PC-3 (cell line): ENCODE measurements at regions not wholly inside any gene's neighbourhood (a gene's known extent, or its start where the extent isn't known, plus 50 kb on each side); places are given as distances from the start of the nearest gene placed in this dataset.

Experiments
- ATAC-seq: fragments of 200-7000 bp; cut with Tn5 transposase; 2 replicates; pipeline ENCODE4 v1.9.1; 2020; ENCODE audit warnings: mild to moderate bottlenecking, moderate library complexity
- BruUV-seq: library from RNA; stranded (reverse); fragments of 400-500 nt; replicated peaks from 2 replicates; lab custom pipeline; 2021; lab: Mats Ljungman, UMichigan
- CTCF ChIA-PET: fragments of 300-600 bp; sonication (Branson Sonifier 250); formaldehyde crosslinking; loops from one replicate; lab custom pipeline; 2022; ENCODE audit warnings: antibody characterized with exemption; lab: Charles Lee
- POLR2A ChIA-PET: fragments of 300-600 bp; sonication (Branson Sonifier 250); formaldehyde crosslinking; loops from one replicate; lab custom pipeline; 2022; ENCODE audit warnings: antibody characterized with exemption; ENCODE audit not compliant: unreplicated experiment; lab: Charles Lee
- DNase-seq: peaks from one replicate; pipeline ENCODE4 v3.0.0-alpha.2; 2015
- H2AFZ ChIP-seq: fragments of 300-600 bp; sonication (generic); 2 replicates; pipeline ENCODE4 v1.6.0; 2016; ENCODE audit warnings: antibody characterized with exemption, low read length
- H3F3A ChIP-seq: fragments of 300-600 bp; sonication (generic); one replicate; pipeline ENCODE4 v1.6.0; 2017; ENCODE audit warnings: antibody characterized with exemption, low read length, control low read depth, mild to moderate bottlenecking; ENCODE audit not compliant: unreplicated experiment
- H3K27ac ChIP-seq: fragments of 300-600 bp; sonication (generic); 2 replicates; pipeline ENCODE4 v1.5.1; 2016; ENCODE audit warnings: mild to moderate bottlenecking, low read length
- H3K27me3 ChIP-seq: fragments of 300-600 bp; sonication (generic); 2 replicates; pipeline ENCODE4 v1.6.1; 2016; ENCODE audit warnings: low read length, mixed read lengths
- H3K36me3 ChIP-seq: fragments of 300-600 bp; sonication (generic); 2 replicates; pipeline ENCODE4 v1.6.1; 2016; ENCODE audit warnings: low read depth, mixed run types, low read length, mixed read lengths
- H3K4me1 ChIP-seq: fragments of 300-600 bp; sonication (generic); 2 replicates; pipeline ENCODE4 v1.5.1; 2016; ENCODE audit warnings: low read length; ENCODE audit not compliant: insufficient read depth
- H3K4me2 ChIP-seq: fragments of 300-600 bp; sonication (generic); 2 replicates; pipeline ENCODE4 v1.6.0; 2016; ENCODE audit warnings: low read length
- H3K4me3 ChIP-seq: fragments of 300-600 bp; sonication (generic); 2 replicates; pipeline ENCODE4 v1.5.1; 2016; ENCODE audit warnings: mild to moderate bottlenecking, low read length, mixed read lengths
- H3K79me2 ChIP-seq: fragments of 300-600 bp; sonication (generic); 2 replicates; pipeline ENCODE4 v1.6.1; 2017; ENCODE audit warnings: low read length, mixed read lengths
- H3K9ac ChIP-seq: fragments of 300-600 bp; sonication (generic); 2 replicates; pipeline ENCODE4 v1.6.0; 2016; ENCODE audit warnings: mild to moderate bottlenecking, low read length
- H3K9me2 ChIP-seq: fragments of 300-600 bp; sonication (generic); replicated peaks from 2 replicates; pipeline ENCODE4 v1.6.1; 2016; ENCODE audit warnings: mixed run types, low read length, mixed read lengths
- H3K9me3 ChIP-seq: fragments of 300-600 bp; sonication (generic); 2 replicates; pipeline ENCODE4 v1.6.1; 2016; ENCODE audit warnings: low read length, mixed read lengths
- H4K20me1 ChIP-seq: fragments of 300-600 bp; sonication (generic); 2 replicates; pipeline ENCODE4 v1.6.1; 2016; ENCODE audit warnings: low read length, mixed read lengths
- EZH2 ChIP-seq: fragments of 300-600 bp; sonication (generic); IDR thresholded peaks from one replicate; pipeline ENCODE4 v1.6.1; 2017; ENCODE audit warnings: antibody characterized with exemption, mild to moderate bottlenecking, low read length; ENCODE audit not compliant: unreplicated experiment
- EZH2phosphoT487 ChIP-seq: fragments of 300-600 bp; sonication (generic); IDR thresholded peaks from 2 replicates; pipeline ENCODE4 v1.6.1; 2018; ENCODE audit warnings: mild to moderate bottlenecking, antibody characterized with exemption, low read length, borderline replicate concordance
- intact Hi-C: fragments of 100-400 bp; cut with micrococcal nuclease; formaldehyde crosslinking; loops from 2 replicates; pipeline ENCODE4 v1.9.0; 2023
- TF ChIP-seq, protein P1 (sequence below): fragments of 300-600 bp; sonication (generic); conservative IDR thresholded peaks from 2 replicates; pipeline ENCODE4 v1.5.1; 2017; ENCODE audit warnings: antibody characterized with exemption, low read depth, mild to moderate bottlenecking, low read length

DNA sequence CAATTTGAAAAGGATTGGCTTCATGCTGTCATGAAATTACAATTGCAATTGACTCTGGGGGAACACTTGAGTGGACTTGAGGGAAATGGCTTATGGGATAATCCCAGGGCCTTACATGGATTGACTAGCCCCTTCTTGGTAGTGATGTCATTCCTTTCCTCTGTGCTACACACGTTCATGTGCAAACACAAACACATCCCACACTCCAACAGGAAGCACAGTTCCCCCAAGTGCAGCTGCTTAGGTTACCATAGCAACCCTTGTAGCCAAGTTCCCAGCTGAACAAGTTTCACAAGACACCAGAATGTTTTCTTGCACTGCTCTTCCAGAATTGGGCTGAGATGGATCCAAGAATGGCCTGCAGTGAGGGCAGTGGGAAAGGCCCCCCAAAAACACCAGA lies 217.0 kb downstream of the ZNF621 start:
- no peaks in the 10 kb centered on the region for H4K20me1 ChIP-seq
- no peak overlapping the region for H3K4me2 ChIP-seq

DNA sequence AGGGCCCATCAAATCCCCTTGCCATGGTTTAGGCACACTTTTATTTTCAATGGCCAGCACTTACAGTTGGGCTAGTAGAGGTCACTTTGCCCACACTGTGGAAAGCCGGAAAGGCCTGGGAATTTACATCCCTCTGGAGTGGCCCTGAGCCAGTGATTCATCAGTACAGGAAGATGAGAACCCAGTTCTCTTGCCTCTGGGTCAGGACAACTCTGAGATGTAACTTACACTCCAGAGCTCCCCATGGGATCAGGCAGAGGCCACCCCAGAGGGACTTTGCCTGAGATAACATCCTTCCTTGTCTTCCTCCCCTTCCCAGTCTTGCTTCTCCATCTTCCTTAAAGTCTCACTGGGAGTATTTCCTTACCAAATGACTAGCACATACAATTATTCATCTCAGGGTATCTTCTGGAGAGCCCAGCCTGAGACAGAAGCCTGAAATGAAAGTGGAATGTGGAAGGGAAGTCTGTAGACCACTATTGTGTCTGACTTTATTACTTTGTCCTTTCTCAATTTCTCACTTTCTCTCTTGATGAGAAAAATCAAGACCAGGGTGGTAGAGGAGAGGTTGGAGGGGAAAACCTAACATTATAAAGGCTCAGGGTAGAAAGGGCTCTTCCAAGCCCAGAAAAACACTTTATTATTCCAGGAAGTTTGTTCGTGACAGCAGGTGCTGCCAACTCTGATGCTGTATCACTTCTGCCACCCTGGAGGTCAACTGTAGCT lies 220.8 kb downstream of the ZNF621 start:
- Histone ChIP-seq H3F3A (no peaks in the 10 kb centered on the region), H3K36me3 (no peaks in the 10 kb centered on the region), H3K27me3 (peaks cover 21% of the 10 kb centered on the region), H4K20me1 (no peaks in the 10 kb centered on the region), H3K9me2 (no peaks in the 10 kb centered on the region), H2AFZ (no peak overlapping the region), H3K4me2 (no peak overlapping the region), H3K9ac (no peak overlapping the region), H3K4me1 (no peaks in the 10 kb centered on the region), H3K9me3 (no peaks in the 10 kb centered on the region), H3K4me3 (no peak overlapping the region), H3K27ac (no peak overlapping the region), H3K79me2 (no peaks in the 10 kb centered on the region)
- TF ChIP-seq EZH2 (no peak), EZH2phosphoT487 (no peak)
- TF ChIP-seq, protein P1, sequence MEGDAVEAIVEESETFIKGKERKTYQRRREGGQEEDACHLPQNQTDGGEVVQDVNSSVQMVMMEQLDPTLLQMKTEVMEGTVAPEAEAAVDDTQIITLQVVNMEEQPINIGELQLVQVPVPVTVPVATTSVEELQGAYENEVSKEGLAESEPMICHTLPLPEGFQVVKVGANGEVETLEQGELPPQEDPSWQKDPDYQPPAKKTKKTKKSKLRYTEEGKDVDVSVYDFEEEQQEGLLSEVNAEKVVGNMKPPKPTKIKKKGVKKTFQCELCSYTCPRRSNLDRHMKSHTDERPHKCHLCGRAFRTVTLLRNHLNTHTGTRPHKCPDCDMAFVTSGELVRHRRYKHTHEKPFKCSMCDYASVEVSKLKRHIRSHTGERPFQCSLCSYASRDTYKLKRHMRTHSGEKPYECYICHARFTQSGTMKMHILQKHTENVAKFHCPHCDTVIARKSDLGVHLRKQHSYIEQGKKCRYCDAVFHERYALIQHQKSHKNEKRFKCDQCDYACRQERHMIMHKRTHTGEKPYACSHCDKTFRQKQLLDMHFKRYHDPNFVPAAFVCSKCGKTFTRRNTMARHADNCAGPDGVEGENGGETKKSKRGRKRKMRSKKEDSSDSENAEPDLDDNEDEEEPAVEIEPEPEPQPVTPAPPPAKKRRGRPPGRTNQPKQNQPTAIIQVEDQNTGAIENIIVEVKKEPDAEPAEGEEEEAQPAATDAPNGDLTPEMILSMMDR = no peak
- intact Hi-C loops = no loop called here
- no peak for ATAC-seq
- ChIA-PET CTCF (no interaction called here), POLR2A (no interaction called here)
- no peak for DNase-seq
- BruUV-seq = no TSS peak

More for the DNA sequence above, 217.0 kb downstream of the ZNF621 start:
- Histone ChIP-seq H2AFZ (no peak overlapping the region), H3K9me2 (no peaks in the 10 kb centered on the region), H3K4me3 (no peak overlapping the region), H3K36me3 (no peaks in the 10 kb centered on the region), H3K27ac (no peak overlapping the region), H3K9me3 (no peaks in the 10 kb centered on the region), H3K27me3 (peaks cover 18% of the 10 kb centered on the region), H3K4me1 (no peaks in the 10 kb centered on the region), H3K79me2 (no peaks in the 10 kb centered on the region), H3F3A (no peaks in the 10 kb centered on the region), H3K9ac (no peak overlapping the region)
- TF ChIP-seq EZH2phosphoT487 = no peak
- TF ChIP-seq, protein P1 = no peak
- no peak for TF ChIP-seq EZH2
- ATAC-seq = no peak
- DNase-seq = no peak
- no TSS peak for BruUV-seq
- CTCF ChIA-PET = no interaction called here
- POLR2A ChIA-PET = no interaction called here
- intact Hi-C loops = no loop called here

DNA sequence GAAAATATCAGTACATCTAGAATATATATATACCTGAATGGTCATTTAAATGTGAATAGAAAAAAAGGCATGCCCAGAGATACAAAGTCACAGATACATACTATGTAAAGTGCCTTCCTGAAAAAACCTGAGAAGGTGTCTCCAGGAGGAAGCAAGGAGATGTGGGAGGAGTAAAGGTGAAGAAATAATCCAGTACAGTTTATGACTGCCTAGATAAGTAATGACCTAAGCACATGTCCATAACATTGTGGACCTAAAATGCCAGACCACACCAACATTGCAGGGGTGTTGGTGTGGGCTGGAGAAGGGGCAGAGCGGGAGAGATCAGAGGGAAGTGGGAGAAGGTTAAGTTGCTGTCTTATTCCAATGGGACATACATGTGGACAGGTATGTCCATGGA lies 226.9 kb downstream of the ZNF621 start:
- Histone ChIP-seq H3K9me2 (no peaks in the 10 kb centered on the region), H3K4me3 (no peak overlapping the region), H3K36me3 (no peaks in the 10 kb centered on the region), H3K4me1 (no peaks in the 10 kb centered on the region), H3F3A (no peaks in the 10 kb centered on the region), H3K9ac (no peak overlapping the region), H3K4me2 (no peak overlapping the region), H3K9me3 (no peaks in the 10 kb centered on the region), H3K27me3 (peaks cover 26% of the 10 kb centered on the region; the same call in 1 of the 2 replicates), H3K27ac (no peak overlapping the region), H4K20me1 (no peaks in the 10 kb centered on the region), H3K79me2 (no peaks in the 10 kb centered on the region), H2AFZ (no peak overlapping the region)
- ATAC-seq = no peak
- intact Hi-C loops = no loop called here
- ChIA-PET CTCF (no interaction called here), POLR2A (no interaction called here)
- BruUV-seq = no TSS peak
- TF ChIP-seq EZH2 (no peak), EZH2phosphoT487 (no peak)
- TF ChIP-seq, protein P1 = no peak
- no peak for DNase-seq
